ENCODE measurements at regions not wholly inside any gene's neighbourhood (a gene's known extent, or its start where the extent isn't known, plus 50 kb on each side); places are given as distances from the start of the nearest gene placed in this dataset.

DNA sequence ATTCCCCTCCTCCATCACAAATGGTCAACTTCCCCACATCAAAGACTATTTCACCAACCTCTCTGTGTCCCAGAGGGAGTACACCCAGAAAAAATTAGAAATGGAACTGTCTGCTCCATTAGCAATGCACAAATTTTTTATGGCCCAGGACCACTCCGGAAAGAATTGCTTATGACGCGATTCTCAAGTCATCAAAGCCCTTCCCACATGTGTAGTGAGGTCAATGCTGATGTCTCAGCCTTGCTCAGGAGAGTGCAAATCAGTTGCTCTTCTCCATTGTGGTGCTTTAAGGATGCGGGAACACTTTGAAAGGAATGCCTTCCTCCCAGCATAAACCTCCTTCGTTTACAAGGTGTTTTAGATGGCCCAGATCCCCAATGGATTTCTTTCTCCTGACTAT lies 518.3 kb downstream of the PPARGC1A start:
- Histone ChIP-seq H3K9me3 (no peaks in the 10 kb centered on the region), H3K27me3 (no peaks in the 10 kb centered on the region), H3K4me3 (ENCODE audit: low read depth, low read length) (no peak overlapping the region), H3K36me3 (no peaks in the 10 kb centered on the region), H3K4me1 (no peaks in the 10 kb centered on the region; the same call in 1 of the 2 replicates)
- DNase-seq = no peak
- TF ChIP-seq, protein P1, sequence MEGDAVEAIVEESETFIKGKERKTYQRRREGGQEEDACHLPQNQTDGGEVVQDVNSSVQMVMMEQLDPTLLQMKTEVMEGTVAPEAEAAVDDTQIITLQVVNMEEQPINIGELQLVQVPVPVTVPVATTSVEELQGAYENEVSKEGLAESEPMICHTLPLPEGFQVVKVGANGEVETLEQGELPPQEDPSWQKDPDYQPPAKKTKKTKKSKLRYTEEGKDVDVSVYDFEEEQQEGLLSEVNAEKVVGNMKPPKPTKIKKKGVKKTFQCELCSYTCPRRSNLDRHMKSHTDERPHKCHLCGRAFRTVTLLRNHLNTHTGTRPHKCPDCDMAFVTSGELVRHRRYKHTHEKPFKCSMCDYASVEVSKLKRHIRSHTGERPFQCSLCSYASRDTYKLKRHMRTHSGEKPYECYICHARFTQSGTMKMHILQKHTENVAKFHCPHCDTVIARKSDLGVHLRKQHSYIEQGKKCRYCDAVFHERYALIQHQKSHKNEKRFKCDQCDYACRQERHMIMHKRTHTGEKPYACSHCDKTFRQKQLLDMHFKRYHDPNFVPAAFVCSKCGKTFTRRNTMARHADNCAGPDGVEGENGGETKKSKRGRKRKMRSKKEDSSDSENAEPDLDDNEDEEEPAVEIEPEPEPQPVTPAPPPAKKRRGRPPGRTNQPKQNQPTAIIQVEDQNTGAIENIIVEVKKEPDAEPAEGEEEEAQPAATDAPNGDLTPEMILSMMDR (IDR thresholded peaks at IDR 0.05; ENCODE audit: low read depth, low read length) = no peak

DNA sequence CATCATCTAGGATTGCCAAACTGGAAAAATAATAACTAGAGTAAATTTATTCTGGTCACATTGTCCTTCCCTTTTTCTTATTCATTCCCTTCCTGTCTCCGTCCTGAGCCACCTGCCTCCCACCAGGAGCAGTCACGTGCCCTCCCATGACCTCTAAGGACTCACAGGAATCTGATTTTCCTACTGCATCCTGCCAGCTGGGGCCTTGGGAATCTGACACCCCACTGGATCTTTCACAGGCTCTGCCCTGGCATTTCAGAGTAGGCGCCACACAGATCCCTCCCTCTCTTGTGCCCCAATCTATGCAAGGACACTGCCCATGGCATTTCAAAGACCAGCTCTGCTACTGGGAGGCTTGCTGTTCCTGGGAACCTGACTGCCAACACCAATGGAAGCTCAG lies 520.5 kb downstream of the PPARGC1A start:
- Histone ChIP-seq H3K27me3 (no peaks in the 10 kb centered on the region), H3K36me3 (no peaks in the 10 kb centered on the region), H3K4me1 (no peaks in the 10 kb centered on the region; the same call in 1 of the 2 replicates), H3K4me3 (ENCODE audit: low read depth, low read length) (no peak overlapping the region), H3K9me3 (no peaks in the 10 kb centered on the region)
- no peak for DNase-seq
- TF ChIP-seq, protein P1 (IDR thresholded peaks at IDR 0.05; ENCODE audit: low read depth, low read length) = no peak

DNA sequence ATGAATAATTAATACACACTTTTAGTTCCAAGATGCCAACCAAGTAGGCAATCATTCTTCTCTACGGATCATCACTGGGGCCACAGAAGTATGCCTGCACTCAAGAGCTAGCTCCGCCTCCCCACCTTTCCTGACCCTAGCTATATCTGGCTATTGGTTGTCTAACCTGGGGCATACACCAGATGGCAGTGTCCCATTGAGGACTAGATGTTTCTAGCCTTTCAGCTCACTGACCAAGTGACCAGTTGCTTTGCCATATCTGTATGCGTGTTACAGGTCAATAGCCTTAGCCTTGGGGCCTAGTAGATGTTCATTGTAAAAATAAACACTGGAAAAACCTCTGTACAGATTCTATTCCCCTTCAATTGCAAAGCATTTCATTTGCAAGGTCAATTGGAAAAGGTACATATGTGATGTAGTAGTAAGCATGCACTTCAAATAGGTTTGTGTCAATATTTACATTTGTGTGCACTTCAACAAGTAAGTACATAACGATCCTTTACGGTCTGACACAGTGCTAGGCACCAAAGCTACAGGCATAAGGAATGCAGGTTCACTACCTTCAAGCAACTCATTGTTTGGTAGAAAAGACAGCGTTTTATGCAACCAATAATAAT lies 521.7 kb downstream of the PPARGC1A start:
- H3K36me3 ChIP-seq = no peaks in the 10 kb centered on the region
- H3K9me3 ChIP-seq = no peaks in the 10 kb centered on the region
- TF ChIP-seq, protein P1 (IDR thresholded peaks at IDR 0.05; ENCODE audit: low read depth, low read length) = peak; percentile 46
- no peaks in the 10 kb centered on the region; the same call in 1 of the 2 replicates for H3K4me1 ChIP-seq
- no peaks in the 10 kb centered on the region for H3K27me3 ChIP-seq
- peak; percentile 15 for DNase-seq
- no peak overlapping the region for H3K4me3 ChIP-seq (ENCODE audit: low read depth, low read length)

DNA sequence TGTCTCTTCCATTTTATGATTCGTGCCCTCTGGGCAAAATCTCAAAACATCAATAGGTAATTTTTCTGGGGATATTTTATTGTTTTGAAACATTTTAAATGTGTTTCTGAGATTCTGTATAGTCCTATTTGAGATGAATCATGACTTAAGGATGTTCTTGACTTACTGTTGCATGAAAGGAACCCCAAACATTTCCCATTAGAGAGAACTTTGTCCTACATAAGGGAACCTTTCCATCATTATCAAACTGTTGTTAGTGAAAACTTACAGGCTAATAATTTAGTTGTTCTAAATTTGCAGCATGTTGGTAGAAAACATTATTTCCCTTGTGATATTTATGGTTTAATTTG lies 523.3 kb downstream of the PPARGC1A start:
- Histone ChIP-seq H3K9me3 (no peaks in the 10 kb centered on the region), H3K4me1 (no peaks in the 10 kb centered on the region; the same call in 1 of the 2 replicates), H3K4me3 (ENCODE audit: low read depth, low read length) (no peak overlapping the region), H3K27me3 (no peaks in the 10 kb centered on the region), H3K36me3 (no peaks in the 10 kb centered on the region)
- TF ChIP-seq, protein P1 (IDR thresholded peaks at IDR 0.05; ENCODE audit: low read depth, low read length) = no peak
- DNase-seq = no peak

DNA sequence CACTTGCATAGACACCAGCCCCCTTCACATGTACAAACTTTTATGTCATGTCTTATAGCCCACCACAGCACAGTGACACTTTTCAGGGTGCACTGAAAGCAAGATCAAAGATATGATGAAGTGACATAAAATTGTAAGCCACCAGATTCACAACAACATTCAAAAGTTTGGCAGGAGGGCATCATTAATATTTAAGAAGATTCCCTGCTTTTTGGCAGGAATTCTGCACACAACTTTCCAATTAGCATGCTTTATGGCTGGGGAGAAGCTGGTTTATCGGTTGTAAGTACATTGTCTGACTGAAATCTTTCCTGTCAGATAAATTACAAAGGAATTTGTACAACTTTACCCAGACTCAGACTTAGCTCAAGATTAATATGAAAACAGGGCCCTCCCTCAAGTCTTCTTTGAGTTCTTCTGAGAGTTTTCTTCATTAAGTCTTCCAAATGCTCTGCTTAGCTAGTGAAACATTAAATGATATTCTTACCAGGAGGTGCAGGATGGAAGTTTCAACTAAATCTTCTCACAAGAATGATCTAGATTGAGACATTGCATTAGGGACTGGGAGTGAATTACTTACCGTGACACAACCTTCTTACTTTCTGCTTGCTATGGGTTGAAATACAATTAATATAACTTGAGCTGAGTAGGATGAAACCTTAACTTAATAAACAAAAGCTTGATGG lies 523.8 kb downstream of the PPARGC1A start:
- H3K9me3 ChIP-seq = no peaks in the 10 kb centered on the region
- no peaks in the 10 kb centered on the region; the same call in 1 of the 2 replicates for H3K4me1 ChIP-seq
- TF ChIP-seq, protein P1 (IDR thresholded peaks at IDR 0.05; ENCODE audit: low read depth, low read length) = no peak
- H3K4me3 ChIP-seq (ENCODE audit: low read depth, low read length) = no peak overlapping the region
- no peaks in the 10 kb centered on the region for H3K27me3 ChIP-seq
- no peak for DNase-seq
- no peaks in the 10 kb centered on the region for H3K36me3 ChIP-seq

DNA sequence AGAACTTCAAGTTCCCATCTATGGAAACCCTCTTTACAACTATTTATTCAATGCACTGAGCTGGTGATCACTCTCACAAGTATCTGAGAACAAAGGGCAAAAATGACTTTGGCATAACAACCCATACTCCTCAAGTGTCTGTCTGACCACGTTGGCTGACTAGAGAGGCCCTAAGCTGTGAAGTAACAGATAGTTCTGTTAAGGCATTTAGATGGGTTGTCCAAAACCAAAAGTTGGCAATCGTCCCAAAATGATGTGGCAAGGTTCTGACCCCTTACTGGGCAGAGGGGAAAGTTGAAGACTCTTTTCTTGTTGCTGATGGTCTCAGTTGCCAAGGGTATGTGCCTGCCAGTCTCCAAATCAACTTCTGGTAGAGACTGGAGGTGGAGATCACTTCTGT lies 524.8 kb downstream of the PPARGC1A start:
- TF ChIP-seq, protein P1 (IDR thresholded peaks at IDR 0.05; ENCODE audit: low read depth, low read length) = no peak
- H3K4me3 ChIP-seq (ENCODE audit: low read depth, low read length) = no peak overlapping the region
- no peaks in the 10 kb centered on the region for H3K36me3 ChIP-seq
- H3K27me3 ChIP-seq = no peaks in the 10 kb centered on the region
- DNase-seq = no peak
- H3K9me3 ChIP-seq = no peaks in the 10 kb centered on the region
- H3K4me1 ChIP-seq = no peaks in the 10 kb centered on the region; the same call in 1 of the 2 replicates

Measured in BE2C (cell line).